AG09309 (cell line): ENCODE measurements at regions not wholly inside any gene's neighbourhood (a gene's known extent, or its start where the extent isn't known, plus 50 kb on each side); places are given as distances from the start of the nearest gene placed in this dataset.
"Not testable (repeated sequence)": the region's sequence is repeated elsewhere in the genome, so short reads cannot be mapped to it uniquely, and the experiment has no call there.

ENCODE experiments used
- DNase-seq: peaks from one replicate; pipeline ENCODE4 v3.0.0-alpha.2; 2010; ENCODE audit warnings: low read depth
- H3K4me3 ChIP-seq: 2 replicates; pipeline ENCODE4 v1.5.1; 2011; ENCODE audit warnings: mild to moderate bottlenecking, low read depth, low read length, moderate library complexity; ENCODE audit not compliant: control insufficient read depth
- CTCF ChIP-seq: IDR thresholded peaks from 2 replicates; pipeline ENCODE4 v1.5.1; 2011; ENCODE audit warnings: mild to moderate bottlenecking, low read depth, low read length, inconsistent platforms; ENCODE audit not compliant: insufficient read depth, control insufficient read depth; ENCODE audit errors: missing control alignments

- TF ChIP-seq CTCF = no peak
- H3K4me3 ChIP-seq = no peak overlapping the region
- DNase-seq = no peak
These were observed 60.4 kb upstream of the MOCS2 start for GRCh38 chr5:53169933-53170332.

- no peak overlapping the region for H3K4me3 ChIP-seq
- peak; percentile 72 for TF ChIP-seq CTCF
- no peak for DNase-seq
These were observed 61.3 kb upstream of the MOCS2 start for GRCh38 chr5:53170746-53171349.

- not testable (repeated sequence) for DNase-seq, H3K4me3 ChIP-seq
These were observed 62.5 kb upstream of the MOCS2 start for GRCh38 chr5:53172073-53172472.

GRCh38 chr5:53172630-53173029 is 63.1 kb upstream of the MOCS2 start:
- TF ChIP-seq CTCF = no peak
- no peak overlapping the region for H3K4me3 ChIP-seq
- DNase-seq = no peak

GRCh38 chr5:53173083-53173482 is 63.5 kb upstream of the MOCS2 start:
- no peak for DNase-seq
- TF ChIP-seq CTCF = no peak
- H3K4me3 ChIP-seq = no peak overlapping the region

- no peak for TF ChIP-seq CTCF
- H3K4me3 ChIP-seq = no peak overlapping the region
- DNase-seq = no peak
These were observed 69.3 kb upstream of the MOCS2 start for GRCh38 chr5:53178830-53179229.

- no peak for TF ChIP-seq CTCF
- no peak for DNase-seq
- H3K4me3 ChIP-seq = no peak overlapping the region
These were observed 70.1 kb upstream of the MOCS2 start for GRCh38 chr5:53179691-53180090.
